WERI-Rb-1 (cell line): ENCODE measurements at regions not wholly inside any gene's neighbourhood (a gene's known extent, or its start where the extent isn't known, plus 50 kb on each side); places are given as distances from the start of the nearest gene placed in this dataset.

Experiments
- DNase-seq: peaks from one replicate; pipeline ENCODE4 v3.0.0-alpha.2; 2020
- H3K27ac ChIP-seq: fragments of 250-450 bp; sonication (Bioruptor Pico); 2 replicates; pipeline ENCODE4 v1.5.1; 2020; ENCODE audit warnings: mild to moderate bottlenecking, moderate library complexity
- H3K27me3 ChIP-seq: fragments of 250-450 bp; sonication (Bioruptor Pico); 2 replicates; pipeline ENCODE4 v1.5.1; 2021; ENCODE audit warnings: mild to moderate bottlenecking, low read depth, moderate library complexity; ENCODE audit not compliant: insufficient read depth, severe bottlenecking
- H3K36me3 ChIP-seq: fragments of 250-450 bp; sonication (Bioruptor Pico); 2 replicates; pipeline ENCODE4 v1.5.1; 2020; ENCODE audit warnings: mild to moderate bottlenecking, moderate library complexity
- H3K4me3 ChIP-seq: 2 replicates; pipeline ENCODE4 v1.5.1; 2011; ENCODE audit warnings: low read depth, mild to moderate bottlenecking, control low read depth, low read length
- H3K9me3 ChIP-seq: fragments of 250-450 bp; sonication (Bioruptor Pico); 2 replicates; pipeline ENCODE4 v1.5.1; 2021; ENCODE audit warnings: mild to moderate bottlenecking, moderate library complexity; ENCODE audit not compliant: severe bottlenecking
- TF ChIP-seq, protein P1 (sequence below): IDR thresholded peaks from 2 replicates; pipeline ENCODE4 v1.5.1; 2011; ENCODE audit warnings: low read depth, mild to moderate bottlenecking, control low read depth, inconsistent platforms, low read length

GRCh38 chr12:38586789-38587188 lies 270.2 kb downstream of the ALG10B start:
- Histone ChIP-seq H3K36me3 (no peaks in the 10 kb centered on the region), H3K9me3 (no peaks in the 10 kb centered on the region), H3K27ac (no peak overlapping the region), H3K4me3 (no peak overlapping the region), H3K27me3 (peaks cover 55% of the 10 kb centered on the region)
- DNase-seq: no peak
- TF ChIP-seq, protein P1, sequence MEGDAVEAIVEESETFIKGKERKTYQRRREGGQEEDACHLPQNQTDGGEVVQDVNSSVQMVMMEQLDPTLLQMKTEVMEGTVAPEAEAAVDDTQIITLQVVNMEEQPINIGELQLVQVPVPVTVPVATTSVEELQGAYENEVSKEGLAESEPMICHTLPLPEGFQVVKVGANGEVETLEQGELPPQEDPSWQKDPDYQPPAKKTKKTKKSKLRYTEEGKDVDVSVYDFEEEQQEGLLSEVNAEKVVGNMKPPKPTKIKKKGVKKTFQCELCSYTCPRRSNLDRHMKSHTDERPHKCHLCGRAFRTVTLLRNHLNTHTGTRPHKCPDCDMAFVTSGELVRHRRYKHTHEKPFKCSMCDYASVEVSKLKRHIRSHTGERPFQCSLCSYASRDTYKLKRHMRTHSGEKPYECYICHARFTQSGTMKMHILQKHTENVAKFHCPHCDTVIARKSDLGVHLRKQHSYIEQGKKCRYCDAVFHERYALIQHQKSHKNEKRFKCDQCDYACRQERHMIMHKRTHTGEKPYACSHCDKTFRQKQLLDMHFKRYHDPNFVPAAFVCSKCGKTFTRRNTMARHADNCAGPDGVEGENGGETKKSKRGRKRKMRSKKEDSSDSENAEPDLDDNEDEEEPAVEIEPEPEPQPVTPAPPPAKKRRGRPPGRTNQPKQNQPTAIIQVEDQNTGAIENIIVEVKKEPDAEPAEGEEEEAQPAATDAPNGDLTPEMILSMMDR: no peak

GRCh38 chr12:38587594-38587993 lies 271.0 kb downstream of the ALG10B start:
- no peak for DNase-seq
- H3K9me3 ChIP-seq: no peaks in the 10 kb centered on the region
- TF ChIP-seq, protein P1: no peak
- peaks cover 53% of the 10 kb centered on the region for H3K27me3 ChIP-seq
- no peak overlapping the region for H3K27ac ChIP-seq
- no peaks in the 10 kb centered on the region for H3K36me3 ChIP-seq
- H3K4me3 ChIP-seq: no peak overlapping the region

- H3K9me3 ChIP-seq: no peaks in the 10 kb centered on the region
- no peak overlapping the region for H3K4me3 ChIP-seq
- no peak overlapping the region for H3K27ac ChIP-seq
- DNase-seq: no peak
- TF ChIP-seq, protein P1: no peak
- no peaks in the 10 kb centered on the region for H3K36me3 ChIP-seq
- H3K27me3 ChIP-seq: peaks cover 41% of the 10 kb centered on the region
Measured at GRCh38 chr12:38588624-38589305, 272.2 kb downstream of the ALG10B start.

DNA sequence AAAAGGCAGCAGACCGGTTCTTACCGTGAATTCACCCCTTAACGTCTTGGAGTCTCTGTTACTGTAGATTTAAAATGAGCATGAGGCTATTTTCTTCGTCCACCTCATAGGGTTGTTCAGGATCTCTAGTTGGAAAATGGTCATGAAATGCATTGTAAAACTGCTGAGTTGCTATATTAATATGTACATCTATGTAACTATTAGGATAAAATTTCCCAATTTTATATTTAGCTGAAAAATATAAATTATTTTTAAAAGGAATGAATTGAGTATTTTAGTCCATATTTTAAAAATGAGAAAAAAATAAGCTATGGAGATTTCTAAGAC lies 272.7 kb downstream of the ALG10B start:
- H3K36me3 ChIP-seq: no peaks in the 10 kb centered on the region

GRCh38 chr12:38601949-38602348 lies 285.4 kb downstream of the ALG10B start:
- TF ChIP-seq, protein P1: no peak
- no peak for DNase-seq
- Histone ChIP-seq H3K27ac (no peak overlapping the region), H3K4me3 (no peak overlapping the region), H3K9me3 (no peaks in the 10 kb centered on the region), H3K36me3 (no peaks in the 10 kb centered on the region), H3K27me3 (peaks cover 10% of the 10 kb centered on the region)

More for the DNA sequence above, 272.7 kb downstream of the ALG10B start:
- no peak for DNase-seq
- TF ChIP-seq, protein P1: no peak
- H3K4me3 ChIP-seq: no peak overlapping the region
- H3K27me3 ChIP-seq: peaks cover 37% of the 10 kb centered on the region
- H3K9me3 ChIP-seq: no peaks in the 10 kb centered on the region
- no peak overlapping the region for H3K27ac ChIP-seq
